DMS153 (cell line): ENCODE measurements at regions not wholly inside any gene's neighbourhood (a gene's known extent, or its start where the extent isn't known, plus 50 kb on each side); places are given as distances from the start of the nearest gene placed in this dataset.
"Not testable (repeated sequence)": the region's sequence is repeated elsewhere in the genome, so short reads cannot be mapped to it uniquely, and the experiment has no call there.

Source experiments
- DNase-seq: peaks from one replicate; lab custom pipeline; 2025; lab: John Stamatoyannopoulos, UW

GRCh38 chr14:28820677-28821076 is 54.1 kb downstream of the FOXG1 start:
- no peak for DNase-seq

DNA sequence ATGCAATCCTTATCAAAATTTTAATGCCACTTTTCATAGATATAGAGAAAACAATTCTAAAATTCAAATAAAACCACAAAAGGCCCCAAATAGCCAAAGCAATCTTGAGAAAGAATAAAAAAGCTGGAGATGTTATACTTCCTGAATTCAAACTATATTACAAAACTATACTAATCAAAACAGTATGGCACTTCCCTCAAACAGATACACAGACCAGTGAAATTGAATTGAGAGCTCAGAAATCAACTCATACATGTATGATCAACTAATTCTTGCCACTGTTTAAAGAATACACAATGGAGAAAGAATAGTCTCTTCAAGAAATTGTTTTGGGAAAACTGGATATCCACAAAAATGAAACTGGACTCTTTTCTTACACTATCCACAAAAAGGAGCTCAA is 55.4 kb downstream of the FOXG1 start:
- no peak for DNase-seq

DNA sequence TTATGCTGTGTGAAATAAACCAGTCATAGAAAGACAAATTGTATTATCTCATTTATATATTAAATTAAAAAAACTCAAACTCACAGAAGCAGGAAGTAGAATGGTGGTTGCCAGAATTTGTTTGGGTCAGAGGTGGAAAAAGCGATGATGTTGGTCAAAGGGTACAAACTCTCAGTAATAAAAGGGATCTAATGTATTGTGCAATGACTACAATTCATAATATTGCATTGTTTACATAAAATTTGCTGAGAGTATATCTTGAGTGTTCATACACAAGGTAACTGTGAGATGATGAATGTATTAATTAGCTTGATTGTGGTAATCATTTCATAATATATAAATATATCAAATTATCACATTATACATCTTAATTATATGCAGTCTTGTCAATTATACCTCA is 56.7 kb downstream of the FOXG1 start:
- DNase-seq: no peak

- no peak for DNase-seq
Observed at GRCh38 chr14:28830115-28830534, 63.5 kb downstream of the FOXG1 start.

DNA sequence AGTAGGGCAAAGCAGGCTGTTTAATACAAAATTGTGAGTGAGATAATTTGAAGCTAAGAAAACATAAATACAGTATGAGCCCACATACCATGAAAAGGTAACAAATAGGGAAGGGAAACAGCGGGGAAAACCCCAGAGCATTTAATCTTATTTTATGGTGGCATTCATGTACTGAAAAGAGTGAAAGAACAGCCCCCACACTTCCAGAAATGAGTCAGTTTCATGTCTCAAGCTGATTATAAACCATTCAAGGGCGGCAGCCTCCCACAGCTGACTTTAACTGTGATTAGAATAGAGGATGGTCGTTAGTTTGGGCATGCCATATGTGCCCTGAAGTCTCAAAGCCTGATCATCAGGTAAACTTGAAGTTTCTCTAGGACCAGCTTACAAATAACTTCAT is 64.5 kb downstream of the FOXG1 start:
- DNase-seq: no peak

GRCh38 chr14:28842569-28842968 is 76.0 kb downstream of the FOXG1 start:
- DNase-seq: not testable (repeated sequence)

- no peak for DNase-seq
Observed at GRCh38 chr14:28867571-28867970, 101.0 kb downstream of the FOXG1 start.

GRCh38 chr14:28870033-28870564 is 103.5 kb downstream of the FOXG1 start:
- DNase-seq: peak; percentile 8

DNA sequence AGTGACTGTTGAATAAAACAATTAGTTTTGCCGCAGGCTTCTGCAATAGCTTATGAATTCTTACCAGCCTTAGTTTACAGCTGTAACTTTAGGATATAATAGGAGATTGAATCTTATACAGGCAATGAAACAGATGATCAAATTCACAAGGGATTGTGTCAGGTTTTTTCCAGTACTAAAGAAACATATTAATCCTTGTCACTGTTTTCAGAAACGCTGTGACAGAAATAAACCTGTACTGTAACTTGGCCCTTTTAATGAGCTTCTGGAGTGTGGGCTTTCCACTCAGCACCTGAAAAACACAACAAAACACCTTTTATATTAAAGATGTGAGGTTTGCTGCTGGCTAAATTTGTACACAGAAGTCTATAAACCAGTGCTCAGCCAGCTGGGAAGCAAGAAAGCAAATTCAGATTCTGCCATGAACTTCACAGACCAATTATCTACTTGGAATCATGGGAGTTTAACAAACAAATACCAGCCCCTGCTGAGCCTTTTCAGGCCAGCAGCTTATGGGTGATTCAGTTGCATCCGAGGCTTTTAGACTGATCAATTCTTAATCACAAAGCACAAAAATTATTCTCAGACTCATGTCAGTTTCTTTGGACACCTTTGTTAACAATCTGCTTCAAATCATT is 109.5 kb downstream of the FOXG1 start:
- DNase-seq: peak; percentile 92

- DNase-seq: peak; percentile 52
Observed at GRCh38 chr14:28876572-28876945, 110.0 kb downstream of the FOXG1 start.

DNA sequence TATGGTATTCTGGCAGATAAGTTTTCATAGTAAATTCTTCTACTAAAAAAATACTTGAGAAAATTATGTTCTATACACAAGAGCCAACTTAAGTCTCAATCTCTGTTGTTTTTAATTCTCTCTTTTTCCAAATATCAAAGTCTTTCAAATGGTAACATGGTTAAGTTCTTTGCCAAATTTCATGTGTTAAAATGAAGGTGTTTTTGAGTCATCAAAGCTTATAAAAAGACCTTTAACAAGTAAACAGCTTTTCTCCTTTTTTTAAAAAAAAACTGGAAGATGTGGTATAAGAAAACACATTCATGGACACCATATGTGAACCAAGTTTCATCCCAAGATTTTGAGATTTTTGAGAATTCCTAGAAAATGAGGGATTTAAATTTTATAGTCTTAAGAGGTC is 111.3 kb downstream of the FOXG1 start:
- DNase-seq: no peak

GRCh38 chr14:28879573-28879996 is 113.0 kb downstream of the FOXG1 start:
- no peak for DNase-seq

- DNase-seq: no peak
Observed at GRCh38 chr14:28886940-28887339, 120.4 kb downstream of the FOXG1 start.

- DNase-seq: no peak
Observed at GRCh38 chr14:28895389-28895788, 128.8 kb downstream of the FOXG1 start.

DNA sequence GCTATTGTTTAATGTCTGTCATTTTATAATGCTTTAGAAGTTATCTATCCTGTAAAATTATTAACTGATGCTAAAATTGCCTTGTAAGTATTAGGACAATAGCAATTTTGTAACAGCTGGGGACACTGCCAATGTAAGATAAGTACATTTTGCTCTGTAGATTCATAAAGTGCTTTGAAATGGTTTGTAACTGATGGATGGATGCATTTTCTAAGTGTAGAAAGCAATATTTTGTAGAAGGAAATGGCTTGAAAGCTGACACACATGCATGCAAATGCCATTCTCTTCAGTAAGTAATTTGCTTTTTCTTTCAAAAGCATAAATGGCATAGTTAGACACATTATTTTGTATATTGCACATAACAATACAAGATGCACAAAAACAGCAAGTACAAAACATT is 129.8 kb downstream of the FOXG1 start:
- no peak for DNase-seq

DNA sequence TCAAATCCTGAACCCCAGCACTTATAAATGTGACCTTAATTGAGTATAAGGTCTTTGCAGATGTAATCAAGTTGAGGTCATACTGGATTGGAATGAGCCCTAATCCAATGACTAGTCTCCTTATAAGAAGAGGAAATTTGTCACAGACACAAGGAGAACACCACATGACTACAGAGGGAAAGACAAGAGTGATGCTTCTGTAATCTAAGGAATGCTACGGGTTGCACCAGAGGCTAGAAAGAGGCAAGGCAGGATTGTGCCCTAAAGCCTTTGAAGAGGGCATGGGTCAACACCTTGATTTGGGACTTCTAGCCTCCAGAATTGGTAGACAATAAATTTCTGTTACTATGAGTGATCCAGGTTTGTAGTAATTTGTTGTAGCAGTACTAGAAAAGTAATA is 135.0 kb downstream of the FOXG1 start:
- DNase-seq: no peak

DNA sequence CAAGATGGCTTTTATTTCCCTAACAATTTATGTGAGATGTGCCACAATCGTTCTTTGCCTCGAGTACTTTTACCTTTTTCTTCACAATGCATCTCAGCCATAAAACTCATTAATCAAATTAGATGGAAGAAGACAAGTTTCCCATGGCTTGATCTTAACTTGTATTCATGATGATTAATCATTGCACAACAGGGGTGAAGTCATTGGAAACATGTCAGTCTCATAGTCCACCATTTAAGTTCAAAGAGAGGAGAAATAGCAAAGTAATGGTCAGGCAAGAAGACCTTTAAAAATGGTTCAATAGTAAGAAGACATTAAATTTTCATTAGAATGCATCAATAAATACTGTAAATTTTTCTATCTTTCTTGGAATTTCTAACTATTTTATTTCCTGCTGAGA is 136.3 kb downstream of the FOXG1 start:
- no peak for DNase-seq

GRCh38 chr14:28911521-28911920 is 144.9 kb downstream of the FOXG1 start:
- DNase-seq: no peak

- no peak for DNase-seq
Observed at GRCh38 chr14:28913056-28913455, 146.5 kb downstream of the FOXG1 start.

GRCh38 chr14:28926122-28926521 is 159.5 kb downstream of the FOXG1 start:
- no peak for DNase-seq

DNA sequence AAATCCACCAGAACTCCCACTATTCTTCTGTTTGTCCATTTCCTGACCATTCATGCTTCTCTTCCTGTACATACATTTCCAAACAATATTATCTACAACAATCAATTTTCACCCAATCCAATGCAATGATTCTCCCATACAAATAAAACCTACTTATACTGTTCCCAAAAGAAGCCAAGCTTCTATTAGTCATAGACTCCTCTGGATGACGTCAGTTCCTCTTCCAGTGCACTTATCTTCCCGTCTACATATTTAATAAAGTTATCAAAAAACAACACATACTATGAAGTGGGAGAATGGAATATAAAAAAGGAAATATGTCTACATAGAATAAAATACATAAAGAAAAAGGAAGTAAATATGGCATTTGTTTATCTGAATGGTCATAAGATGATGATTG is 165.4 kb downstream of the FOXG1 start:
- no peak for DNase-seq

- DNase-seq: no peak
Observed at GRCh38 chr14:28936601-28937000, 170.0 kb downstream of the FOXG1 start.

- no peak for DNase-seq
Observed at GRCh38 chr14:28941758-28942157, 175.2 kb downstream of the FOXG1 start.

DNA sequence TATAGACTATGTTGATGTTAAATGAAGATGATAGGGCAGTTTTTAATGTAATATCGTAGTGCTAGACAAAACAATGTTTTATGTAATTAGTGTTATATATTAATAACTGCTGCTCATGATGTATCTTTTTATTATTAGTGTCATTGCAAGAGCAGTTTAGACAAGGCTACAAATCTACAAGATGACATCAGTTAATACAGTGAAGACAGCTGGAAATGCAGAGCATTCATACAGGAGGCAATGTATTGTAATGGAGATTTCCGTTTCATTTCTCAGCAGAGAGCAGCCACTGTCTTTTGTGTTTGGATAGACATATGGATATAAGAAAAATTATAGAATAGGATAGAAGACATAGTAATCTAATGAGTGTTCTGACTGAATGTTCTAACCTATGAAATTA is 178.0 kb downstream of the FOXG1 start:
- no peak for DNase-seq
